ENCODE measurements at regions not wholly inside any gene's neighbourhood (a gene's known extent, or its start where the extent isn't known, plus 50 kb on each side); places are given as distances from the start of the nearest gene placed in this dataset.

DNA sequence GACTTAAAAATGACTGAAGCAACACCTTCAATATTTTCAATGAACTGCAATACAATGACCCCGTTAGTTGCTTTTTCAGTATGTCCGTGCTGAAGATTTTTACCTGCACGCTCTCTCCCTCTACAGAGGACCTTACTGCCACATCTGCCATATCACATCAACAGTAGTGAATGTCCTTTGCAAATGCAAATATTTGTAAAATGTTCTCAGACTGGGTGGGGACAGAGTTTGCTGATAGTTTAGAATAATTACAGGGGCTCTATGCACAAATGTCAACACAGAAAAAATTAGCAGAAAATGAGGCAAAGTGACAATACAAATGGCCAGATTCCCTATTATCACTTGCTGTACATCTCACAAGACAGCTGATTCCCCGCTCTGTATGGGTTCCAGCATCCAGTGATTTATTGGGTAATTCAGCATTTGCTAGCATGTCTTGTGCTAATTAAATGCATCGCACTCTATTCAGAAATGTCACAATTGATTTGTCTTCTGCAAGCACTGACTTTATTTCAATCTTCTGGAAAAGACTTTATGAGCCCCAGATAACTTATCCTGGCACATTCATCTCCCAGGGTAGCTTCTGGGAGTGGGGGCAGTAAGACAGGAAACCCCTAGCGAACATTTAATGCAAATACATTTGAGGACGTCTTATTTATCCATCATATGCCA lies 69.1 kb upstream of the PTER start (continued):
- TF ChIP-seq, protein P1, sequence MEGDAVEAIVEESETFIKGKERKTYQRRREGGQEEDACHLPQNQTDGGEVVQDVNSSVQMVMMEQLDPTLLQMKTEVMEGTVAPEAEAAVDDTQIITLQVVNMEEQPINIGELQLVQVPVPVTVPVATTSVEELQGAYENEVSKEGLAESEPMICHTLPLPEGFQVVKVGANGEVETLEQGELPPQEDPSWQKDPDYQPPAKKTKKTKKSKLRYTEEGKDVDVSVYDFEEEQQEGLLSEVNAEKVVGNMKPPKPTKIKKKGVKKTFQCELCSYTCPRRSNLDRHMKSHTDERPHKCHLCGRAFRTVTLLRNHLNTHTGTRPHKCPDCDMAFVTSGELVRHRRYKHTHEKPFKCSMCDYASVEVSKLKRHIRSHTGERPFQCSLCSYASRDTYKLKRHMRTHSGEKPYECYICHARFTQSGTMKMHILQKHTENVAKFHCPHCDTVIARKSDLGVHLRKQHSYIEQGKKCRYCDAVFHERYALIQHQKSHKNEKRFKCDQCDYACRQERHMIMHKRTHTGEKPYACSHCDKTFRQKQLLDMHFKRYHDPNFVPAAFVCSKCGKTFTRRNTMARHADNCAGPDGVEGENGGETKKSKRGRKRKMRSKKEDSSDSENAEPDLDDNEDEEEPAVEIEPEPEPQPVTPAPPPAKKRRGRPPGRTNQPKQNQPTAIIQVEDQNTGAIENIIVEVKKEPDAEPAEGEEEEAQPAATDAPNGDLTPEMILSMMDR (IDR thresholded peaks at IDR 0.05; ENCODE audit: control extremely low read depth in 1 of 3, insufficient read depth in 1 of 3, low read depth in 1 of 3, low read length in 3 of 3), result no peak
- TF ChIP-seq BCL11A (IDR thresholded peaks at IDR 0.05; ENCODE audit: low read depth in 2 of 2, low read length in 2 of 2), result no peak
- no peak for TF ChIP-seq BRCA1 (IDR thresholded peaks at IDR 0.05; ENCODE audit: low read depth, low read length)
- no peak for TF ChIP-seq ATF2 (IDR thresholded peaks at IDR 0.05; ENCODE audit: low read length)
- no peak for TF ChIP-seq SRF (IDR thresholded peaks at IDR 0.05; ENCODE audit: low read depth, low read length)
- no peak for TF ChIP-seq SIRT6 (IDR thresholded peaks at IDR 0.05; ENCODE audit: low read length)
- TF ChIP-seq SIN3A (conservative IDR thresholded peaks at IDR 0.05 in 1 of 2, IDR thresholded peaks at IDR 0.05 in 1 of 2; ENCODE audit: low read depth in 1 of 2, low read length in 2 of 2), result no peak
- no peak for TF ChIP-seq KDM5A (IDR thresholded peaks at IDR 0.05; ENCODE audit: low read length)
- TF ChIP-seq JUN (IDR thresholded peaks at IDR 0.05; ENCODE audit: low read depth, low read length), result no peak
